ENCODE measurements at regions not wholly inside any gene's neighbourhood (a gene's known extent, or its start where the extent isn't known, plus 50 kb on each side); places are given as distances from the start of the nearest gene placed in this dataset.

- Histone ChIP-seq H3K36me3 (ENCODE audit: control insufficient read depth, insufficient read depth, low read length) (no peaks in the 10 kb centered on the region), H3K4me1 (no peaks in the 10 kb centered on the region), H3K4me3 (ENCODE audit: low read depth, low read length) (no peak overlapping the region), H3K9me3 (peaks cover 7% of the 10 kb centered on the region; the same call in 1 of the 2 replicates), H3K27me3 (replicated peaks; ENCODE audit: control insufficient read depth, insufficient read depth, low read length) (no peaks in the 10 kb centered on the region)
- CTCF ChIA-PET, result no interaction called here
- no peak overlapping the region for H3K27ac Mint-ChIP-seq (ENCODE audit: unreplicated experiment)
- no TSS peak for BruUV-seq (replicated peaks)
- H3K9me3 Mint-ChIP-seq (ENCODE audit: unreplicated experiment), result peaks cover 7% of the 10 kb centered on the region
- TF ChIP-seq CTCF (IDR thresholded peaks at IDR 0.05; ENCODE audit: insufficient read depth in 1 of 2, low read depth in 1 of 2, low read length in 1 of 2, severe bottlenecking in 1 of 2, unreplicated experiment in 1 of 2), result no peak
- POLR2A ChIA-PET, result no interaction called here
- intact Hi-C loops (cut with micrococcal nuclease; ENCODE audit: unreplicated experiment), result no loop called here
- H3K4me3 Mint-ChIP-seq (ENCODE audit: unreplicated experiment), result no peak overlapping the region
- H3K36me3 Mint-ChIP-seq (ENCODE audit: insufficient read depth, unreplicated experiment), result no peaks in the 10 kb centered on the region
- no peaks in the 10 kb centered on the region for H3K4me1 Mint-ChIP-seq (ENCODE audit: low read depth, unreplicated experiment)
- H3K27me3 Mint-ChIP-seq (ENCODE audit: insufficient read depth, unreplicated experiment), result no peaks in the 10 kb centered on the region
- no peak for DNase-seq
These were observed 94.8 kb downstream of the RMI2 start for GRCh38 chr16:11439790-11440656.

GRCh38 chr16:11440657-11441012 lies 95.4 kb downstream of the RMI2 start:
- Mint-ChIP-seq H3K4me1 (ENCODE audit: low read depth, unreplicated experiment) (no peaks in the 10 kb centered on the region), H3K36me3 (ENCODE audit: insufficient read depth, unreplicated experiment) (no peaks in the 10 kb centered on the region), H3K4me3 (ENCODE audit: unreplicated experiment) (no peak overlapping the region), H3K27ac (ENCODE audit: unreplicated experiment) (no peak overlapping the region), H3K9me3 (ENCODE audit: unreplicated experiment) (peaks cover 7% of the 10 kb centered on the region), H3K27me3 (ENCODE audit: insufficient read depth, unreplicated experiment) (no peaks in the 10 kb centered on the region)
- no TSS peak for BruUV-seq (replicated peaks)
- Histone ChIP-seq H3K9me3 (peaks cover 7% of the 10 kb centered on the region; the same call in 1 of the 2 replicates), H3K4me3 (ENCODE audit: low read depth, low read length) (no peak overlapping the region), H3K36me3 (ENCODE audit: control insufficient read depth, insufficient read depth, low read length) (no peaks in the 10 kb centered on the region), H3K4me1 (no peaks in the 10 kb centered on the region), H3K27me3 (replicated peaks; ENCODE audit: control insufficient read depth, insufficient read depth, low read length) (no peaks in the 10 kb centered on the region)
- ChIA-PET POLR2A (no interaction called here), CTCF (no interaction called here)
- no peak for DNase-seq
- intact Hi-C loops (cut with micrococcal nuclease; ENCODE audit: unreplicated experiment), result no loop called here
- TF ChIP-seq CTCF (IDR thresholded peaks at IDR 0.05; ENCODE audit: insufficient read depth in 1 of 2, low read depth in 1 of 2, low read length in 1 of 2, severe bottlenecking in 1 of 2, unreplicated experiment in 1 of 2), result no peak

- POLR2A ChIA-PET, result no interaction called here
- no peaks in the 10 kb centered on the region for H3K36me3 Mint-ChIP-seq (ENCODE audit: insufficient read depth, unreplicated experiment)
These were observed 100.2 kb downstream of the RMI2 start for GRCh38 chr16:11445486-11445885.

More at GRCh38 chr16:11445486-11445885, 100.2 kb downstream of the RMI2 start:
- Mint-ChIP-seq H3K4me1 (ENCODE audit: low read depth, unreplicated experiment) (no peaks in the 10 kb centered on the region), H3K27me3 (ENCODE audit: insufficient read depth, unreplicated experiment) (no peaks in the 10 kb centered on the region), H3K27ac (ENCODE audit: unreplicated experiment) (no peak overlapping the region), H3K9me3 (ENCODE audit: unreplicated experiment) (peaks cover 1% of the 10 kb centered on the region), H3K4me3 (ENCODE audit: unreplicated experiment) (no peak overlapping the region)
- no peaks in the 10 kb centered on the region for H3K27me3 ChIP-seq (replicated peaks; ENCODE audit: control insufficient read depth, insufficient read depth, low read length)
- no peaks in the 10 kb centered on the region for H3K9me3 ChIP-seq
- CTCF ChIA-PET, result interaction anchor here (0.6 kb wide), 1 partner anchor 325 kb away, joined by 3 read pairs; no protein-coding TSS in a partner anchor
- intact Hi-C loops (cut with micrococcal nuclease; ENCODE audit: unreplicated experiment), result no loop called here
- no TSS peak for BruUV-seq (replicated peaks)
- no peak for DNase-seq
- H3K36me3 ChIP-seq (ENCODE audit: control insufficient read depth, insufficient read depth, low read length), result no peaks in the 10 kb centered on the region
- TF ChIP-seq CTCF (IDR thresholded peaks at IDR 0.05; ENCODE audit: insufficient read depth in 1 of 2, low read depth in 1 of 2, low read length in 1 of 2, severe bottlenecking in 1 of 2, unreplicated experiment in 1 of 2), result no peak
- H3K4me1 ChIP-seq, result no peaks in the 10 kb centered on the region
- H3K4me3 ChIP-seq (ENCODE audit: low read depth, low read length), result no peak overlapping the region
